ENCODE measurements at regions not wholly inside any gene's neighbourhood (a gene's known extent, or its start where the extent isn't known, plus 50 kb on each side); places are given as distances from the start of the nearest gene placed in this dataset.

DNA sequence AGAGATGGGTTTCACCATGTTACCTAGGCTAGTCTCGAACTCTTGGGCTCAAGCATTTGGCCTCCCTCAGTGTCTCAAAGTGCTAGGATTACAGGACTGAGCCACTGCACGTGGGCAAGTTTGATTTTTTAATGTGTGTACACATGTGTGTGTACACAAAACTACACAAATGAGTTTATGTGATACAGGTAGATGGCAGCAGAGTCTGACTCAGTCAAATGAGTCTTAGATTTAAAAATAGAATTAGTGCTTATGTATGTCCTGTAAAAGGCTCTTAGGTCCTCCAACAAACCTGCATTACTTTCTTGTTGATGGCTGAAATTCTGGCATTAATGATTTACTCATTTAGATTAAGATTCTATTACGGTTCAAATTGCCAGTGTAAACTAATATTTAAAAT lies 293.7 kb downstream of the PCDH17 start:
- TF ChIP-seq, protein P1, sequence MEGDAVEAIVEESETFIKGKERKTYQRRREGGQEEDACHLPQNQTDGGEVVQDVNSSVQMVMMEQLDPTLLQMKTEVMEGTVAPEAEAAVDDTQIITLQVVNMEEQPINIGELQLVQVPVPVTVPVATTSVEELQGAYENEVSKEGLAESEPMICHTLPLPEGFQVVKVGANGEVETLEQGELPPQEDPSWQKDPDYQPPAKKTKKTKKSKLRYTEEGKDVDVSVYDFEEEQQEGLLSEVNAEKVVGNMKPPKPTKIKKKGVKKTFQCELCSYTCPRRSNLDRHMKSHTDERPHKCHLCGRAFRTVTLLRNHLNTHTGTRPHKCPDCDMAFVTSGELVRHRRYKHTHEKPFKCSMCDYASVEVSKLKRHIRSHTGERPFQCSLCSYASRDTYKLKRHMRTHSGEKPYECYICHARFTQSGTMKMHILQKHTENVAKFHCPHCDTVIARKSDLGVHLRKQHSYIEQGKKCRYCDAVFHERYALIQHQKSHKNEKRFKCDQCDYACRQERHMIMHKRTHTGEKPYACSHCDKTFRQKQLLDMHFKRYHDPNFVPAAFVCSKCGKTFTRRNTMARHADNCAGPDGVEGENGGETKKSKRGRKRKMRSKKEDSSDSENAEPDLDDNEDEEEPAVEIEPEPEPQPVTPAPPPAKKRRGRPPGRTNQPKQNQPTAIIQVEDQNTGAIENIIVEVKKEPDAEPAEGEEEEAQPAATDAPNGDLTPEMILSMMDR (IDR thresholded peaks at IDR 0.05; ENCODE audit: low read length): no peak
- no peak for TF ChIP-seq EZH2phosphoT487 (IDR thresholded peaks at IDR 0.05; ENCODE audit: low read length)
